Activated CD4-positive, alpha-beta T cell treated with anti-CD3 and anti-CD28 coated beads for 48 hours (primary cell): ENCODE measurements at regions not wholly inside any gene's neighbourhood (a gene's known extent, or its start where the extent isn't known, plus 50 kb on each side); places are given as distances from the start of the nearest gene placed in this dataset.

ENCODE experiments used
- DNase-seq: peaks from one replicate; pipeline ENCODE4 v3.0.0-alpha.2; 2020

DNA sequence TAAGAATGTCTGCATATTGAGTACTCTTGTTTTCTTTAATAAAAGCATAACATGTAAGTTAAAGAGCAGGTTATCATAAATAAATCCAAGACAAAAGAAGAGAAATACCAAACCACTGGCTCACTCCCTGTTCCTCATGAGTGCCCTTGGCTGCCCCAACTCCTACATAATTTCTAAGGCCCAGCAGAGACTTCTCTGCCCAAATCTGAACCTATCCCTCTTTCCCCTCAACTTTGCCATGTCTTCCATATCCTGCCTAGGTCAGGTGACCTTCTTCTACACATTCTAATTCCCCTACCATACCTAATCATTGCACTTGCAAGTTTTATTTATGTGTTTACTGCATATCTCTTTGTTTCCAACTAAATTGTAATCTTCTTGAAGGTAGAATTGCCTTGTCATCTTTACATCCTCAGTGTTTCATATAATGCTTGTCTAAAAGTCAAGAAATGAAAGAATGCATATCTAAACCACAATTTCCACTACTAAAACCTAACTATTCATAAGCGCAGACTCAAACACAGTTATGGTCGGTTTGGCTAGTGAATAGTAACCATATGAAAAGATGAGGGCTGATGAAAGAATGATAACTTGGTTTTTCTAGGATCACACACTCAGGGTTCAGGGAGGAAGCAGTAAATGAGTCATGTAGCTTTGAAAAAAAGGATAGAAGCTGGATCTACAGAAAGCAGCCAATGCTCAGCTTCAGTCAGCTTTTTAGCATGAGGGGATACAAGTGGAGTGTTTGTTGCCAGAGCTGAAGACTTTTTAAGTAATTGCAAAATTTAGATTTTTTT lies 53.3 kb upstream of the EYA4 start:
- DNase-seq: no peak

DNA sequence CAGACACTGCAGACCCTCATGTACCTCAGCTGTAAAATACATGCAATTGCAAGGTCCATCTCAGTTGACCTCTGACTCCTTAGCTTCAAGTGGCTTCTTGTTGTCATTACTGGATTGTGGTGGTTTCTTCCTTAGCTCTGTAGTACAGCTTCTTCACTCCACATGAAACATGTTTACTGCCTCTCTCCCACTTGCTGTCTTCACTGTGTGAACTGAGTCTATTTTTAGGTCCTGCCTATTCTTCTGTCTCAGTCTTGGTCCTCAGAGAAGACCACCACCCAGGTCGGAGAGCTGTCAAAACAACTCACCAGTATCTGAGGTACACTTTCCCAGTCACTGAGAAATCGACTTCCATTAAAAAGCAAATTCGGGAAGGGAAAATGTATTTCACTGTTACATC lies 50.2 kb upstream of the EYA4 start:
- no peak for DNase-seq

DNA sequence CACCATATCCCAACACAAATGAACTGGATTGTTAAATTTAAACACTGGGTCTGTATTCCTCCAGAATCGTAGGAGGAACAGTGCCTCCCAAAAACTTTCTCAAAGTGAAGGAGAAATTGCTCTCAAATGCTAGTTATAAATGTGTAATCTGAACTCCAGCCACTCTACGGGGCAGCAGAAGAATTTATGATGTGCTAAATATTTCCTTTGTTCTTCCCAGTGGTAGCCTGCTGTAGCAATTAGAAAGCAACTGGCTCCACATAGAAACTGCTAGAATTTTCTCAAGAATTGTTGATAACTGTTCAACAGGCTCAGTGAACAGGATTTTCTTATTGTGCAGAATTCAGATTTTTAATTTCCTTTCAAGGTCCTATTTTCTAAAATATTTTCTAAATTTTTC lies 49.8 kb upstream of the EYA4 start:
- no peak for DNase-seq
